WTC11 (cell line): ENCODE measurements at regions not wholly inside any gene's neighbourhood (a gene's known extent, or its start where the extent isn't known, plus 50 kb on each side); places are given as distances from the start of the nearest gene placed in this dataset.

Experiments
- ATAC-seq: fragments of 200-7000 bp; cut with Tn5 transposase; 2 replicates; pipeline ENCODE4 v1.10.0; 2021; ENCODE audit warnings: mild to moderate bottlenecking, moderate library complexity
- CTCF ChIA-PET: fragments of 300-600 bp; sonication (Branson Sonifier 250); formaldehyde crosslinking; loops from one replicate; lab custom pipeline; 2021; ENCODE audit warnings: antibody characterized with exemption; lab: Charles Lee
- POLR2A ChIA-PET: fragments of 350-600 bp; sonication (Branson Sonifier 250); formaldehyde crosslinking; loops from one replicate; lab custom pipeline; 2021; ENCODE audit warnings: antibody characterized with exemption; lab: Charles Lee
- DNase-seq: peaks from one replicate; pipeline ENCODE4 v3.0.0; 2021; ENCODE audit warnings: low spot score
- H3K27ac Mint-ChIP-seq: 2 replicates; pipeline ENCODE4 v1.8.0; 2021; ENCODE audit warnings: mixed read lengths
- H3K27me3 Mint-ChIP-seq: 2 replicates; pipeline ENCODE4 v1.8.0; 2021; ENCODE audit warnings: low read depth, mild to moderate bottlenecking, moderate library complexity, mixed read lengths
- H3K36me3 Mint-ChIP-seq: 2 replicates; pipeline ENCODE4 v1.8.0; 2021; ENCODE audit warnings: mixed read lengths
- H3K4me1 Mint-ChIP-seq: 2 replicates; pipeline ENCODE4 v1.8.0; 2022; ENCODE audit warnings: mixed read lengths
- H3K4me3 Mint-ChIP-seq: 2 replicates; pipeline ENCODE4 v1.8.0; 2021; ENCODE audit warnings: mild to moderate bottlenecking, moderate library complexity, mixed read lengths
- H3K9me3 Mint-ChIP-seq: 2 replicates; pipeline ENCODE4 v1.8.0; 2021; ENCODE audit warnings: mixed read lengths
- ATF6 ChIP-seq: sonication (generic); formaldehyde crosslinking; IDR thresholded peaks from 2 replicates; pipeline ENCODE4 v1.8.1; 2023; ENCODE audit warnings: mild to moderate bottlenecking, missing genetic modification reagents
- CDX4 ChIP-seq: fragments of 250-450 bp; sonication (Bioruptor Pico); IDR thresholded peaks from 2 replicates; pipeline ENCODE4 v1.9.0; 2021; ENCODE audit warnings: moderate library complexity, mild to moderate bottlenecking, inconsistent platforms, borderline replicate concordance
- CREB1 ChIP-seq: sonication (generic); formaldehyde crosslinking; IDR thresholded peaks from 2 replicates; pipeline ENCODE4 v1.8.0; 2023; ENCODE audit warnings: mild to moderate bottlenecking, missing genetic modification reagents
- ELF4 ChIP-seq: sonication (generic); formaldehyde crosslinking; IDR thresholded peaks from 2 replicates; pipeline ENCODE4 v1.8.1; 2022; ENCODE audit warnings: low read depth, mild to moderate bottlenecking, moderate library complexity, missing genetic modification reagents
- FOXP1 ChIP-seq: sonication (generic); formaldehyde crosslinking; IDR thresholded peaks from 2 replicates; pipeline ENCODE4 v1.8.0; 2022; ENCODE audit warnings: missing genetic modification reagents, mild to moderate bottlenecking, moderate library complexity, borderline replicate concordance
- HMGXB4 ChIP-seq: sonication (generic); formaldehyde crosslinking; IDR thresholded peaks from 2 replicates; pipeline ENCODE4 v1.8.1; 2023; ENCODE audit warnings: mild to moderate bottlenecking, moderate library complexity, missing genetic modification reagents
- NFATC4 ChIP-seq: fragments of 250-450 bp; sonication (Bioruptor Pico); IDR thresholded peaks from 2 replicates; pipeline ENCODE4 v1.9.0; 2021; ENCODE audit warnings: mild to moderate bottlenecking
- NFYB ChIP-seq: sonication (generic); formaldehyde crosslinking; conservative IDR thresholded peaks from 2 replicates; pipeline ENCODE4 v1.8.0; 2022; ENCODE audit warnings: low read depth, missing genetic modification reagents
- NR2C2 ChIP-seq: sonication (generic); formaldehyde crosslinking; IDR thresholded peaks from 2 replicates; pipeline ENCODE4 v1.8.0; 2022; ENCODE audit warnings: mild to moderate bottlenecking, missing genetic modification reagents
- USF2 ChIP-seq: sonication (generic); formaldehyde crosslinking; IDR thresholded peaks from 2 replicates; pipeline ENCODE4 v1.8.1; 2023; ENCODE audit warnings: mild to moderate bottlenecking, missing genetic modification reagents, moderate library complexity
- ZNF121 ChIP-seq: sonication (generic); formaldehyde crosslinking; IDR thresholded peaks from 2 replicates; pipeline ENCODE4 v1.8.0; 2023; ENCODE audit warnings: missing genetic modification reagents
- ZNF263 ChIP-seq: sonication (generic); formaldehyde crosslinking; IDR thresholded peaks from 2 replicates; pipeline ENCODE4 v1.8.1; 2022; ENCODE audit warnings: low read depth, mild to moderate bottlenecking, moderate library complexity, missing genetic modification reagents
- ZNF396 ChIP-seq: fragments of 250-450 bp; sonication (Bioruptor Pico); IDR thresholded peaks from 2 replicates; pipeline ENCODE4 v1.8.0; 2021; ENCODE audit warnings: mild to moderate bottlenecking, moderate library complexity, borderline replicate concordance
- ZNF416 ChIP-seq: fragments of 250-450 bp; sonication (Bioruptor Pico); IDR thresholded peaks from 2 replicates; pipeline ENCODE4 v1.9.0; 2021; ENCODE audit warnings: mild to moderate bottlenecking, inconsistent platforms
- ZNF423 ChIP-seq: fragments of 250-450 bp; sonication (Bioruptor Pico); IDR thresholded peaks from 2 replicates; pipeline ENCODE4 v2.1.2; 2022; ENCODE audit warnings: mild to moderate bottlenecking, moderate library complexity
- ZNF512 ChIP-seq: sonication (generic); formaldehyde crosslinking; IDR thresholded peaks from 2 replicates; pipeline ENCODE4 v1.8.1; 2022; ENCODE audit warnings: missing genetic modification reagents, borderline replicate concordance
- ZSCAN18 ChIP-seq: fragments of 250-450 bp; sonication (Bioruptor Pico); IDR thresholded peaks from 2 replicates; pipeline ENCODE4 v2.1.2; 2022; ENCODE audit warnings: mild to moderate bottlenecking, moderate library complexity

GRCh38 chr6:135583256-135583761, 85.8 kb upstream of the AHI1 start:
- H3K9me3 Mint-ChIP-seq: peaks cover 5% of the 10 kb centered on the region
- CTCF ChIA-PET: no interaction called here

GRCh38 chr6:135586388-135586787, 88.8 kb upstream of the AHI1 start:
- Mint-ChIP-seq H3K9me3 (peaks cover 16% of the 10 kb centered on the region), H3K36me3 (no peaks in the 10 kb centered on the region), H3K27me3 (no peaks in the 10 kb centered on the region), H3K4me1 (peaks cover 6% of the 10 kb centered on the region), H3K4me3 (no peak overlapping the region), H3K27ac (no peak overlapping the region)
- DNase-seq: no peak
- ChIA-PET CTCF (no interaction called here), POLR2A (no interaction called here)
- TF ChIP-seq ZSCAN18 (CRISPR knock-in tag) (no peak), ZNF396 (CRISPR knock-in tag) (no peak), ZNF423 (CRISPR knock-in tag) (no peak), ZNF416 (no peak), ATF6 (no peak), ZNF512 (CRISPR knock-in tag) (no peak)
- ATAC-seq: no peak

More at GRCh38 chr6:135583256-135583761, 85.8 kb upstream of the AHI1 start:
- no peak for DNase-seq
- no peak for TF ChIP-seq ZNF121 (CRISPR knock-in tag)
- H3K4me1 Mint-ChIP-seq: peaks cover 14% of the 10 kb centered on the region
- ATAC-seq: no peak
- H3K27me3 Mint-ChIP-seq: no peaks in the 10 kb centered on the region
- no peak overlapping the region for H3K4me3 Mint-ChIP-seq
- POLR2A ChIA-PET: no interaction called here
- H3K36me3 Mint-ChIP-seq: no peaks in the 10 kb centered on the region
- no peak overlapping the region for H3K27ac Mint-ChIP-seq

GRCh38 chr6:135586844-135587243, 89.3 kb upstream of the AHI1 start:
- H3K27me3 Mint-ChIP-seq: no peaks in the 10 kb centered on the region
- POLR2A ChIA-PET: no interaction called here
- CTCF ChIA-PET: no interaction called here
- no peak overlapping the region for H3K4me3 Mint-ChIP-seq
- H3K27ac Mint-ChIP-seq: no peak overlapping the region
- H3K36me3 Mint-ChIP-seq: no peaks in the 10 kb centered on the region
- ATAC-seq (no peak), DNase-seq (no peak)
- H3K9me3 Mint-ChIP-seq: peaks cover 16% of the 10 kb centered on the region
- TF ChIP-seq ZNF423 (CRISPR knock-in tag): no peak
- no peak for TF ChIP-seq ZNF263 (CRISPR knock-in tag)
- TF ChIP-seq ATF6: no peak
- no peak for TF ChIP-seq FOXP1
- no peak for TF ChIP-seq HMGXB4 (CRISPR knock-in tag)
- no peak for TF ChIP-seq CDX4 (CRISPR knock-in tag)
- no peak for TF ChIP-seq ELF4 (CRISPR knock-in tag)
- no peak for TF ChIP-seq NR2C2 (CRISPR knock-in tag)
- TF ChIP-seq NFATC4: no peak
- no peak for TF ChIP-seq CREB1 (CRISPR knock-in tag)
- TF ChIP-seq NFYB (CRISPR knock-in tag): no peak
- TF ChIP-seq USF2 (CRISPR knock-in tag): no peak
- H3K4me1 Mint-ChIP-seq: peaks cover 1% of the 10 kb centered on the region; the same call in 1 of the 2 replicates
